GM19468 (cell line): ENCODE measurements at regions not wholly inside any gene's neighbourhood (a gene's known extent, or its start where the extent isn't known, plus 50 kb on each side); places are given as distances from the start of the nearest gene placed in this dataset.
"Not testable (repeated sequence)": the region's sequence is repeated elsewhere in the genome, so short reads cannot be mapped to it uniquely, and the experiment has no call there.

Source experiments
- ATAC-seq: cut with Tn5 transposase; IDR thresholded peaks from one replicate; pipeline ENCODE4 v1.9.1; 2021; ENCODE audit warnings: mild to moderate bottlenecking, moderate library complexity, moderate number of reproducible peaks; ENCODE audit not compliant: unreplicated experiment; ENCODE audit errors: extremely low read depth

DNA sequence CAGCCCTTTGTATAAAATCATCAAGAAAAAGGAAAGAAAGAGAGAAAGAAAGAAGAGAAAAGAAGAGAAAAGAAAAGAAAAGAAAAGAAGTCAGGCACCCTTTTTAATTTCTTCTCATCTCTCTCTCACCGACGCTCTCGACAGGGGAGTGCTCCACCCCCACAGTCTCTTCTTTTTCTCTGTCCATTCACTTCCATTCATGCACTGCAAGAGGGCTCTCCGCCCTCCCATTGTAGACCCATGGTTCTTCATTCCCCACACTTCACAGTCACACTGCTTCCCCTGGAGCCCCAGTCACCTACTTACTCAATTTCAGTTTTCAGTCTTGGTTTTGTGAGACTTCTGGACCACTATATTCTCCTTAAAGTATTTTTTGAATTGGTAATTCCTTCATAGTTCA lies 254.7 kb downstream of the SOX2 start:
- ATAC-seq = no peak

DNA sequence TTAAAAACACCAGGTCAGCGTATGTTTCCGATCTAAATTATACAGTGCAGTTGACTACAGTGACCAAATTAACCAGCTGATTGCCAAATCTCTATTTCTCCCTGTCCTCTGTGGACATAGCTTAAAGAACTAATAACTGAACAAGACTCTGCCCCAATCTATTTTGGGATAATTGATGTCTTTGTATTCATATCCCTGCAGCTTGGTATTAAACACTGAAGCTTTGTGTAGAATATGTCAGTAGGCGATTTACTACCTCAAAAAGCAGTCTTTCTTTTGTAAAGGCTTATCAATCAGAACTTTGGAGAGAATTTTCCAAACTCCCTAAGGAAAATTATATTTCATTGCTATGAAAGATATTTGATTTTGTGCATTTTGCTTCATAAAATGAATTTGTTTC lies 258.2 kb downstream of the SOX2 start:
- ATAC-seq = no peak

DNA sequence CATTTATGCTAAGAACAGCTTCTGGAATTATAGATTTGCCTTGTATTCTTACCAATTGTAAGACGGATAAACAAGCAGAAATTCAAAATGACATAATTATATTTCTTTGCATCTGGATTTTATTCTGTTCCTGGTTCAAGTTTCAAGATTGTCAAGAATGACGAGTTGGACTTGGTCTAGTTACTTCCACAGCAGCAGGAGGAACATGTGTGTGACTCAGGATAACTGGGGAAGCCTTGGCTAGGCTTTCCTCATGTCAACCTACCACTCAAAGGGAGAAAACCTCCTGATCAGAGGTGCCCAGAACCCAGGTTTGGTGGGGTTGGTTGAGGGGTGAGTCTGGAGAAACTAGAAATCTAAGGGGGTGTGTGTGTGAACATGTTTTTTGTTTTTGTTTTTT lies 259.7 kb downstream of the SOX2 start:
- ATAC-seq = no peak

DNA sequence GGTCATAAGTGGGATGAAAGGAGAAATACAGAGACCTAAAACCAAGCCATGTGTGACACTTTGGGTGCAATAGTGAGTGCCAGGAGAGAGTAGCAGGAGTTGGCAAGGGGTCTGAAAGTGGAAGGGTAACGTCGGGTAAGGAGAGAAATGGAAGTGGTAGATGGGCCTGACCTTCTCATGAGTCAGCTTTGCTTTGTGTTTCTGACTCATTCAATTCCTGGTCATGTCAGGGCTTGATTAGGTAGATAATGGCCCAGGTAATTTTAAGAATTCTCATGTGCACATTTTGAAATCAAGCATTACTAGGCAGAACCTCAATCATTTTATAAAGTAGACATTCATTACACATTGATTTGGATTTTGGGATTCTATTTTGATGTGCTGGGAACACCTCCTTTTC lies 262.5 kb downstream of the SOX2 start:
- ATAC-seq = no peak

DNA sequence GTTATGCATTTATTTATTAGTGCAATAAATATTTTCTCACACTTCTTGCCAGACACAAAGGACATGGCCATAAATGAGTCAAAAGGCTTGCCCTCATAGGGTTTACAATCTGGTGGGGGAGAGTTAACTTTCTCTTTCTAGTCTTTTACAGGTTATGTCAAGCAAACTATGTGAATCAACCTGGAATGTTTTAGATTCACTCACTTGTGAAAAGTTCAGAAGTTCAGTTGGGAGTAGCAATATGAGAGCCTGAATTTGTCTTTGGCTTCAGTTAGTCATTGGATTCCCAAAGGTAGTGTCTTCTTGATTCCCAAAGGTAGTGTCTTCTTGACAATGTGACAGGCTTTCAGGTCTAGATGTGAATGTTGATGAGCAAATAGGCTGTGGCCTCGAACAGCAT lies 264.8 kb downstream of the SOX2 start:
- no peak for ATAC-seq

DNA sequence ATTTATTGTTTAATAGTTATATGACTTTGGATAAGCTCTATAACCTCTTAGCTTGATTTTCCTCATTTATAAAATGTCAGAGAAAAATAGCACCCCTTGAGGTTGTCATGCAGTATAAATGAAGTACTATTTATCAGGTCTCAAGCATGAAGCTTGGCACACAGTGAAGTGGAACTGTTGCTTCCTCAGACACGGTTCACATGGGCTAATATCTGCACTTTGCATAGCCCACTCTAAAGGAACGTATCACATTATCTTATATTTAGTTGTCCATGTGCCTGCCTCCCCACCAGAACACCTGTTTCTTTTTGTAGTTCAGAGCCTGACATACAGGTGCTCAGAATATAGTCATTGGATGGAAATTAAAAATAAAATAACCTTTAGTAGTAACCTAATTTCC lies 273.7 kb downstream of the SOX2 start:
- no peak for ATAC-seq

DNA sequence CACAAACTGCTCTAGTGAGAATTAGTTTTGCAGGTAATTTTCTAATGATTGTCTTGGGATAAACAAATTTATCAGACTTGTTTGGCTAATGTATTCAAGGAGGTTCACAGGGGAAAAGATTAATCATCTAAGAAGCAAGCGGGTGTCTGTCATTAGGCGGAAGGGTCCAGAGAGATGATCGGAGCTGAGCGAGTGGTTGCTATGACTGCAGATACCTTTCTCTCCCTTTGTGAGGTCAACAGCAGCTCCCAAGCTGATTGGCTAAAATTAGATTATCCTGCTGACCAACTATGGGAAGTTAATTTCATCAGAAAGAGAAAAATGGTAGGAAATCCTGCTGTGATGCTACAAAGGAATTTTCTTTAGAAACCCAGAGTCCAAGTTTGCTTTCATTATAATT lies 276.0 kb downstream of the SOX2 start:
- no peak for ATAC-seq

DNA sequence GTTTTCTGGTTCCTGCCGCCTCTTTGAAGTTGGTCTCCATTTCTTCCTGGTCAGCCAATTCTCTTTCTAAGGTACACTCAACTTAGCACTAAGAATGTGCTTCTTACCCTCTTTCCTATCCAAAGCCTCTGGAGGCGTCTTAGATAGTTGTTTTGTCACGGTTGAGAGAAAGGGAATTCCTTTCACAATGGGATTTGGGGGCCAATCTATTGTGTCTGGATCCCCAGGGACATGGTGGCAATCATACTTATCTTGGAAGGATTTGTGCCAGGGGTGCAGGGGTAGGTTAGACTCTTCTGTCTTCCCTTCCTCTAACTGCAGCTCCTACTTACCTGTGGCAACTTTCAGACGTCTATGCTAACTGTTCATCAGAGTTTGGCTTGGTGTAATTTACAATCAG lies 287.1 kb downstream of the SOX2 start:
- no peak for ATAC-seq

DNA sequence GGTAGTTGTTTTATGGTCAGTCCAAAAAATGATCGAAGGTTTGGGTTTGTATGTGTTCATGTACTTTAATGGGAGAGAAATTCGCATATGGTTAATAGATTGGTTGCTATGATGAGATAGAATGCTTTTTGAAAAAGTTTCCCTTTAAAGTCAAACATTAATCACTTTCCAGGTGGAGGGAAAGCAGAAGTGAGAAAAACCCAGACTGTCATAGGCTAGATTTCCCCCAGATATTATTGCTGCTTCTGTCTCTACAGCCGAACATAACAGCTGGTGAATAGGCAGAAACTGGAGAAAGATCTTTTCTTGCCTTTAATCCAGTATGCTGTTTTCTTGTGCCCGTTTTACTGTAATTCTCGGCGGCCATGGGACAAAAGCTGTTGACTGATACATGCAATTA lies 287.6 kb downstream of the SOX2 start:
- peak; percentile 83 for ATAC-seq

DNA sequence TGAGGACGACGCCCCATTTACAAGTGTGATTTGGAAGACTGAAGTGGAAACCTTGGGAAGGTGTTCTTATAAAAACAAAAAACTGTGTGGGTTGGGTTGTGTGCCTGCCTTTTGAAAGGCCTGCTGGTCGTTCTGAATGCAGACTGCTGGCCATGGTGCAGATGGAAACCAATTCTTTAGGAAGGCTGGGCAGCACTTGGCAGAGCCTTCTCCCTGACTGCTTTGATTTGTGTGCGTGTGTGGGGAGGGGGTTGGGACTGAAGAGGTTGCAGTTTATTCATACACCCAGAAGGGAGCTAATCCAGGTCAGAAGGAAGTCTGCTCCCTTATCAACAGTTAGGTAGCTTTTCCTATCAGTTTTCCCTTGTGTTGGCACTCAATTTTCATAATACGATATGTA lies 288.7 kb downstream of the SOX2 start:
- ATAC-seq = no peak

DNA sequence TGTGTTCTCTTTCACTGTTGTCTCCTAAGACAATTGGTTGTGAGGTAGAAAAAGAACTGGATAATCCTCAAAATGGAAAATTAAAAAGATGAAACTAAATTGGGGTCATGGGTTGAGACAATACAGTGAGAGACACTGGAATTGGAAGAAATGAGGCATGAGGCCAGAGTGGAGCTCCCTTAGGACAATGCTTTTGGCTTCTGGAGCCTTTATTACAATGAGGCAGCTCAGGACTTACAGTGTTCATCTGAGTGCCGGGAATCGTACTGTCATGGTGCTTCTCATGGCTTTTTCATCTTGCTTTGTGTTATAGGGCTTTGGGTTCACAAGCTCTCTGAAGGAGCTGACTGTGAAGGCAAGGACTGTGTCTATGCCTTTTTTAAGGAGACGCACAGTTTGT lies 293.5 kb downstream of the SOX2 start:
- no peak for ATAC-seq

DNA sequence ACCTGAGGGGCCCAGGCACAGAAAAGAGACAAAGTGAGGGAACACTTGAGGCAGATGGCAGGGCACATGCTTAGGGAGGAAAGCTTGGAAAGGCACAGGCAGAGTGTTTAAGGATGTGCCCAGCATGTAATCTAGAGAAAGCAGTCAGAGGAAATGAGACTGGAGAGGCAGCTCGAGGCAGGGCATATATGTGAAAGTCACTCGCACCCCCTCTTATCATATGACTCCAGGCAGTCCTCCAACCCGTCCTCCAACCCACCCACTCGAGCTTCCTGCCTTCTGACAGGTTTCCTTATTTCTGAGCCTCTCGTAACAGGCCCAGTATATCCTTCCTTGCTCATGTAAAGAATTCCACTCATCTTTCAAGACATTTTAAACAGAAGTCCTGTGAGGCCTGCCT lies 294.0 kb downstream of the SOX2 start:
- no peak for ATAC-seq

DNA sequence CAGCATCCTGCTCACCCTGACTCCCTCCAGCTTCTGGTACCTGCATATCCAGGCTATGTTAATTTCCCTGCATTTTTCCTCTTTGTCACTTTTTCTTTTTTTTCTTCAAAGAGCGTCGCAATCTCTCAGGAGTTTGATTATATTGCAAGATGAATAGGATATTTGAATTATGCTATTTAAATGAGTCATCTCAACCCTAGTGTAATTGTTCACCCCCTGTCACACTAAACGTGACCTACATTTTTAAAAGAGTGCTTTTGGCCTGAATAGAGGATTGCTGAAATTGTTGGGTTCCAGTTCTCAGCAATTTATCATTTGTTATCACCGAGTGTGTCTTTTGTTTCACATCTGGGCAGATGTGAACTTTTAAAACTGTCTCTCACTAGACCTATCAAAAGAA lies 294.7 kb downstream of the SOX2 start:
- no peak for ATAC-seq

DNA sequence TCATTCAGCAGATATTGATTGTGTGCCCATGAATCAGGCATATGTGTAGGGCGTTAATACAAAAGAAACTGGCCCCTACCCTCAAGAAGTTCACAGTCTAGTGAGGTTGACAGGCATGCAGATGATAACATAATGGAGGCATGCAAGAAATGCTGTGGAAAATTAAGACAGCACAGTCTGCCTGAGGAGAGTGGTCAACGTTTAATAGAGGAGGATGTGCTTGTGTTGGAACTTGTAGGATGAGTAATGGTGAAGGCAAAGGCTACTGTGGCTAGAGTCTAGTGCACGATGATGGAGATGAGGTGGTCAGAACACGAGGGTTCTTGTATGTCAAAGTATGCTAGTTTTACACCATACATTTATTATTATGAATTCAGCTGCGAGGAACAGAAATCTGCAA lies 295.7 kb downstream of the SOX2 start:
- ATAC-seq = no peak

DNA sequence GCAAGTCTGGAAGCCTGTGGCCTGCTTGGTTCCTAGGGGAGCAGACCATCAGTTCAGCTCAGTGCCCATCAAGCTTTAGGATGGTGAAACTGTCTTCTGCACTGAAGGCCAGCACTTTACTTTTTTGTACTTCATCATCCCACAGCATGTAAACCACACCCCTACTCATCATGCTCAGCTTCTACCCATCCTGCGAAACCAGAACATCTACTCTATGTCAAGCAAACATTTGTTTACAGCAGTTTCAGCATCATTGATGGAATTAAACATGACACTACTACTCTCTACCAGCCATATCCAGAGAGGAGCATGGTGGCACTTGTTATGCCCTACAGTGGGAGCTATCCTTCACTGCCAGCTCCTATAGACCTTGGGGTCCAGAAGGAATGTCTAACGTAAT lies 306.6 kb downstream of the SOX2 start:
- no peak for ATAC-seq

DNA sequence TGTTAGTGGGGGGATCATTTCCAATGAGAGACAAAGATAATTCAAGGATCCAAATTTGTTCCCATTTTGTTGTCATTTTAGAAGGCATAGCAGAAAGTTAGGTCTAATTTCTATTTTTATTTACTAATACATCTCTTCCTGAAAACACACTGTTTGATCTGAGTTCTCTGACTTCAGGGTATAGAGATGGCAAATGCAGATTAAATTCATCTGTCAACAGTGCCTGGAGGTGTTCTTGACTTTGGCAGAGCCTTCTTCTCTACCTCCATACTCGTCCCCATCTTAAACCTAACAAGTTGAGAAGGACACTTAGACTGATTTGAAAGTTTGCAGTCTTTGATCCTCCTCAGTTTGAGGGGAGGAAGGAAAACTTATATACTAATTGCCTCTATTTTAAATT lies 308.2 kb downstream of the SOX2 start:
- no peak for ATAC-seq

DNA sequence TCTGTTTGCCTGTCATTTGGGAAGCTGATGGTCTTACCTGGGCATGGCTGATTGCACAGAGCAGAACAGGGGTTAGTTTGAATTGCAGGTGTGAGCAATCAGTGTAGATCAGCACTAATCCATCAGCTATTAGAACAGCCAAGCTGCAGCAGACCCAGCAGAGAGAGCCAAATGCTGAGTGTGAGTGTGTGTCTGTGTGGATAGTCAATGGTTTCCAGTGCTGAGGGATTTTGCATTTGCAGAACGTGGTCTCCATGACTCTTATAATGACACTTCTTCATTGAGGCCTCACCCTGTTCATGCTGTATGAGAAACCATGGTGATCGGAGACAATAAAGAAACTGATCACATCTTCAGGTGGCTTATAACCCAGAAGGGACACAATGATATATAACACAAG lies 312.1 kb downstream of the SOX2 start:
- no peak for ATAC-seq

DNA sequence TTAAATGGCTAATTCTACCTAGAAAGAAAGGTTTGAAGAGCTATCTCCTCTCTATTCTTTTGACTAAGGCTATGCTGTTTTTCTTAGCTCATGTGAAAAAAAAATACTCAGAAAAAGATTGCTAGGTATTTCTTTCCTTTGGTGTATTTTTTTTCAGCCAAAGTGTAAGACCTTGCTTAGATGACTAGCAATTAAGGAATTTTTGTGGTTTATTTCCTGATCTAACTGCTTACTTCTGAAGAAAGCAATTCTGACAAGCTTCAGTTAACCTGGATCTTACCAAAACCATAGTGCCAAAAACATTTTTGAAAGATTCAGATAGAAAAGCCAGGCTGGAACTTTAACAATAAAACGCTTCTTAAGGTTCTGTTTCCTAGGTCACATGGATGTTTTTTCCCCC lies 315.6 kb downstream of the SOX2 start:
- no peak for ATAC-seq

DNA sequence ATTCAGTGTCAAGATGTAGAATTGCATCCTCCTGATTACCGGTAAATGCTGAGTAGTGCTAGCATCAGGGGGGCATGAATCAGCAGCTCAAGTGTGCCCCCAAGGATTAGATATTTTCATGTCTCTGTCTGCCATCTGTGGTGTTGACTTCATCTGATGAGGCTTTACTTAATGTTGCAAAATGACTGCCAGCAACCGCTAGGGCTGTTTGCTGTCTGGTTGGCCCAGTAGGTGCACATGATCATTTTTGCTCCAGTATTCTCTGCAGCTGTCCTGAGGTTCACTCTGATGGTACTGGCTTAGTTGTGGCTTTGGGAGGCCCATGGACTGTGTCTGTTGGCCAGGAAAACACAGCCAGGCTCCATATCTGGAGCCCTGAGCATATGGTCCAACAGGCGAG lies 316.4 kb downstream of the SOX2 start:
- ATAC-seq = no peak

DNA sequence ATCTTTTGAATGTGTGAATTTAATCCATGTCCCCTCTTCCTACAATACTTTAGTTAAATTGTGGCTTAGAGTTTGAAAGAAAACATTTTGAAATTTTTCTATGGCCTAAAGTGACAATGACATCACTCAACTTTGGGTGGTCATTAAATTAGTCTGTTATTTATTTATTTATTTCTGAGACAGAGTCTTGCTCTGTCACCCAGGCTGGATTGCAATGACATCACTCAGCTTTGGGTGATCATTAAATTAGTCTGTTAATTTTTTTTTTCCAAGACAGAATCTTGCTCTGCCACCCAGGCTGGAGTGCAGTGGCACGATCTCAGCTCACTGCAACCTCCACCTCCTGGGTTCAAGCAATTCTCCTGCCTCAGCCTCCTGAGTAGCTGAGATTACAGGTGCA lies 322.5 kb downstream of the SOX2 start:
- ATAC-seq = not testable (repeated sequence)

DNA sequence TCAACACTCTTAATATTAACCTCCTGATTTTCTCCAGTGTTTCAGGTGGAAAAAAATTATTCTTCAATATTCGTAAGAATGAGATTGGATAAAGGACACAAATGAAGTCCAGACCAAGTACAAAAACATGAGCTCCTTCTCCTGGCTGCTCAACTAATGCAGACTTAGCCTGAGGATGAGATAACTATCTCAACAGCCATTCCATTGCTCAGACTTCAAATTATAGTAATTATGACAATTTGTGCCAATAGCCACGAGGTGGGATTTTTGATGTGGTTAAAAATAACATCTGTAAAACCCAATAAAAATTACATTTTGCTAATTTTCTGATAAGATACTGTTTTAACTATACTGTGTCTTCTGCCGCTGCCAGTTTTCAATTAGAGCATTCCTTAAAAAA lies 323.6 kb downstream of the SOX2 start:
- ATAC-seq = no peak

DNA sequence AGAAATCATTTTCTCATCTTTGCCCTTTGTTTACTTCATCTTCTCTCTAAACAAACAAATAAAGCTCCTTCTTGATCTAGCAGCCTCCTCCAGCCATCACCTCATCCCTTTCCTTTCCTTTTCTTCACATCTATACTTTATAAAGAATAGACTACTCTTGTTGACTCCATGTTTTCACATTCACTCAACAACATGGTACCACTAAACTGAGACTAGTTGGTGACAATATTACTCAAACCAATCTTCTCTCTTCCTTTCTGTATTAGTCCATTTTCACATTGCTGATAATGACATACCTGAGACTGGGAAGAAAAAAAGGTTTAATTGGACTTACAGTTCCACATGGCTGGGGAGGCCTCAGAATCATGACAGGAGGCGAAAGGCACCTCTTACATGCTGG lies 324.7 kb downstream of the SOX2 start:
- ATAC-seq = no peak

DNA sequence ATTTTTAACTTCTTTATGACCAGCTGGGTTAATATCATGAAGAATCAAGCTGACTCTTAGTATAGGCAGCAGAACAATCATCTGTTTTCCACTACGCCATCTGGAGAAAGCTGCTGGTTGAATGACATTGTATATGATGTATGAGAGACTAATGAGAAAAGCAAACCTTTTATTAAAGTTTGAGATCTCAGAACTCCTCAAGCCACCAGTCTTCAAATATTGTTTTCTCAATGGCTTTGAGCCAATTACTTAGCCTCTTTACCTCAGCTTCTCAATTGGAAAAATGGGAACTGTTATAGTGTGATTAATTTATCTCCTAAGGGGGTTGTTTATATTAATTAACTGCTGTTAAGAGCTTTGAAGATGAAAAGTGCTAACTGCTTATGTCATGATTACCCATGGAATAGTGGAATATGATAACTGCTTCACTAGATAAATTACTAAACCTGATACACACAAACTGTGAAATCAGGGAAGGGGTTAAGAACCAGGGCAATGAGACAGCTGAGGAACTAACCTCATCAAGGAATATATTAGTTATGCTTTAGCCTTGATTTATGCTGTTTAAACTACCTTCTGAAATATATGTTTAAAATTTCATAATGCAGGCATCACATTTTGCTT lies 330.1 kb downstream of the SOX2 start:
- ATAC-seq = no peak
